NCI-H748 treated with DMSO at 0.1 percent for 48 hours (cell line): ENCODE measurements at regions not wholly inside any gene's neighbourhood (a gene's known extent, or its start where the extent isn't known, plus 50 kb on each side); places are given as distances from the start of the nearest gene placed in this dataset.
"Not testable (repeated sequence)": the region's sequence is repeated elsewhere in the genome, so short reads cannot be mapped to it uniquely, and the experiment has no call there.

ENCODE experiments used
- DNase-seq: peaks from one replicate; lab custom pipeline; 2025; lab: John Stamatoyannopoulos, UW

GRCh38 chr15:31598620-31599019, 272.0 kb downstream of the KLF13 start:
- DNase-seq = peak; percentile 12

- no peak for DNase-seq
Observed at GRCh38 chr15:31605467-31605931, 278.9 kb downstream of the KLF13 start.

- no peak for DNase-seq
Observed at GRCh38 chr15:31606194-31606669, 279.6 kb downstream of the KLF13 start.

- no peak for DNase-seq
Observed at GRCh38 chr15:31606931-31607497, 280.4 kb downstream of the KLF13 start.

GRCh38 chr15:31607656-31608055, 281.0 kb downstream of the KLF13 start:
- DNase-seq = no peak

GRCh38 chr15:31609258-31609681, 282.6 kb downstream of the KLF13 start:
- DNase-seq = no peak

GRCh38 chr15:31609906-31610305, 283.3 kb downstream of the KLF13 start:
- no peak for DNase-seq

GRCh38 chr15:31615643-31616415, 289.2 kb downstream of the KLF13 start:
- no peak for DNase-seq

GRCh38 chr15:31623297-31623696, 296.7 kb downstream of the KLF13 start:
- not testable (repeated sequence) for DNase-seq

- not testable (repeated sequence) for DNase-seq
Observed at GRCh38 chr15:31624115-31624514, 297.5 kb downstream of the KLF13 start.

GRCh38 chr15:31635715-31636114, 309.1 kb downstream of the KLF13 start:
- DNase-seq = peak; percentile 64

- not testable (repeated sequence) for DNase-seq
Observed at GRCh38 chr15:31636911-31637310, 310.3 kb downstream of the KLF13 start.

GRCh38 chr15:31643955-31644354, 317.3 kb downstream of the KLF13 start:
- DNase-seq = not testable (repeated sequence)

GRCh38 chr15:31644761-31645160, 318.1 kb downstream of the KLF13 start:
- not testable (repeated sequence) for DNase-seq

GRCh38 chr15:31647337-31647826, 320.7 kb downstream of the KLF13 start:
- not testable (repeated sequence) for DNase-seq

GRCh38 chr15:31649634-31650033, 323.0 kb downstream of the KLF13 start:
- not testable (repeated sequence) for DNase-seq

- not testable (repeated sequence) for DNase-seq
Observed at GRCh38 chr15:31650055-31650701, 323.5 kb downstream of the KLF13 start.

GRCh38 chr15:31656915-31657314, 330.3 kb downstream of the KLF13 start:
- DNase-seq = not testable (repeated sequence)

- no peak for DNase-seq
Observed at GRCh38 chr15:31660816-31661215, 334.2 kb downstream of the KLF13 start.

GRCh38 chr15:31665732-31666131, 339.1 kb downstream of the KLF13 start:
- DNase-seq = not testable (repeated sequence)

GRCh38 chr15:31669158-31669908, 342.7 kb downstream of the KLF13 start:
- DNase-seq = not testable (repeated sequence)

- not testable (repeated sequence) for DNase-seq
Observed at GRCh38 chr15:31673263-31673662, 346.6 kb downstream of the KLF13 start.
